Peyer's patch (tissue), 4 donors: ENCODE measurements at regions not wholly inside any gene's neighbourhood (a gene's known extent, or its start where the extent isn't known, plus 50 kb on each side); places are given as distances from the start of the nearest gene placed in this dataset.

Experiments used
- DNase-seq, 3 donors: peaks; one replicate each; pipeline ENCODE4 v3.0.0-alpha.2; 2017 to 2019
- H3K27ac ChIP-seq, 4 donors: fragments of 200-600 bp; sonication (generic); one replicate each; pipeline ENCODE4 v1.5.1; 2016 to 2019
- H3K27me3 ChIP-seq, 2 donors: fragments of 200-600 bp; sonication (generic); one replicate each; pipeline ENCODE4 v1.5.1; 2019
- H3K36me3 ChIP-seq, 3 donors: fragments of 200-600 bp; sonication (generic); one replicate each; pipeline ENCODE4 v1.5.1; 2016 to 2019
- H3K4me1 ChIP-seq, 4 donors: fragments of 200-600 bp; sonication (generic); one replicate each; pipeline ENCODE4 v1.5.1; 2016 to 2019
- H3K4me3 ChIP-seq, 4 donors: fragments of 200-600 bp; sonication (generic); 1 replicate in 3 of 4; 2 replicates in 1 of 4; pipeline ENCODE4 v1.5.1; 2016 to 2019; ENCODE audit warnings: mild to moderate bottlenecking in 1 of 4
- H3K9me3 ChIP-seq, 4 donors: fragments of 200-600 bp; sonication (generic); one replicate each; pipeline ENCODE4 v1.5.1; 2016 to 2019; ENCODE audit warnings: mild to moderate bottlenecking in 1 of 4
- CTCF ChIP-seq, 6 experiments: fragments of 450-650 bp in 4 of 6; fragments of 200-600 bp in 2 of 6; sonication (generic) in 1 of 6; IDR thresholded peaks; one replicate each; pipeline ENCODE4 v1.5.1; 2017 to 2019; ENCODE audit warnings: antibody characterized with exemption in 6 of 6, mild to moderate bottlenecking in 3 of 6, moderate library complexity in 1 of 6
- POLR2A ChIP-seq, 2 donors: fragments of 450-650 bp; IDR thresholded peaks; one replicate each; pipeline ENCODE4 v1.5.1; 2017; ENCODE audit warnings: antibody characterized with exemption in 2 of 2, mild to moderate bottlenecking in 2 of 2, moderate library complexity in 2 of 2

DNA sequence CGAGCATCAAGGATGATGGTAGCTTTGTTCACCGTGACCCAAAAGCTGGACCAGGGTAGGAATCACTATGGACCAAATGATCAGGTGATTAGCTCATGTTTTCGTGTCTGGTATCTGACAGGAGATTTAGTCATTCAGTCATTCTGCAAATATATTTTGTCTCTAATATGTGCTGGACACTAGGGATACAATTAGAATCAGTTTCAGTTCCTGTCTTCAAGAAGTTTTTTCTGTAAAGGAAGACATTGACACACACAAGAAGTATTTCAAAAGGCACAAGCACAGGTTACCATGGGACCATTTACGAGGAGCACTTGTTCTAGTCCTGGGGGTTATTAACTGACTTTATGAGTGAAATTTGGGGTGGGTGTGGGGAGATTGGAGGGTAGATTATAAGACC, 244.9 kb downstream of the HIVEP2 start:
- H3K36me3 ChIP-seq, result no peaks in the 10 kb centered on the region
- TF ChIP-seq CTCF (IDR thresholded peaks at IDR 0.05) (no peak), POLR2A (IDR thresholded peaks at IDR 0.05) (no peak)
- no peak for DNase-seq
- H3K9me3 ChIP-seq, result no peaks in the 10 kb centered on the region
- H3K27me3 ChIP-seq, result no peaks in the 10 kb centered on the region
- no peak overlapping the region for H3K27ac ChIP-seq
- no peaks in the 10 kb centered on the region for H3K4me1 ChIP-seq
- no peak overlapping the region for H3K4me3 ChIP-seq

GRCh38 chr6:142700671-142701312, 244.2 kb downstream of the HIVEP2 start:
- no peak for TF ChIP-seq CTCF (IDR thresholded peaks at IDR 0.05)
- TF ChIP-seq POLR2A (IDR thresholded peaks at IDR 0.05), result no peak
- Histone ChIP-seq H3K4me3 (no peak overlapping the region), H3K27ac (no peak overlapping the region), H3K4me1 (no peaks in the 10 kb centered on the region), H3K9me3 (no peaks in the 10 kb centered on the region), H3K36me3 (no peaks in the 10 kb centered on the region), H3K27me3 (no peaks in the 10 kb centered on the region)
- no peak for DNase-seq
